Astrocyte (in vitro differentiated cells and primary cell): ENCODE measurements at regions not wholly inside any gene's neighbourhood (a gene's known extent, or its start where the extent isn't known, plus 50 kb on each side); places are given as distances from the start of the nearest gene placed in this dataset.

Source experiments
- DNase-seq: peaks from one replicate; pipeline ENCODE4 v3.0.0-alpha.2; 2010; ENCODE audit warnings: low read depth
- FAIRE-seq: peaks from 2 replicates; lab custom pipeline; 2011; peaks lifted over from hg19 to GRCh38; lab: Jason Lieb, UNC
- H2AFZ ChIP-seq: 2 replicates; pipeline ENCODE4 v1.6.0; 2012; ENCODE audit warnings: low read depth, low read length, inconsistent platforms
- H3K27ac ChIP-seq: 2 replicates; pipeline ENCODE4 v1.5.1; 2011; ENCODE audit warnings: low read depth, low read length, inconsistent platforms
- H3K27me3 ChIP-seq: 2 replicates; pipeline ENCODE4 v1.6.0; 2011; ENCODE audit warnings: low read length, inconsistent platforms; ENCODE audit not compliant: insufficient read depth
- H3K36me3 ChIP-seq: 2 replicates; pipeline ENCODE4 v1.5.1; 2011; ENCODE audit warnings: low read length, inconsistent platforms; ENCODE audit not compliant: insufficient read depth
- H3K4me1 ChIP-seq: 2 replicates; pipeline ENCODE4 v1.5.1; 2011; ENCODE audit warnings: low read length, inconsistent platforms; ENCODE audit not compliant: insufficient read depth
- H3K4me2 ChIP-seq: 2 replicates; pipeline ENCODE4 v1.6.0; 2012; ENCODE audit warnings: low read length, inconsistent platforms
- H3K4me3 ChIP-seq: 2 replicates; pipeline ENCODE4 v1.5.1; 2011; ENCODE audit warnings: low read depth, mild to moderate bottlenecking, low read length, inconsistent platforms; ENCODE audit not compliant: insufficient read depth
- H3K79me2 ChIP-seq: 2 replicates; pipeline ENCODE4 v1.6.0; 2012; ENCODE audit warnings: mild to moderate bottlenecking, low read length, inconsistent platforms; ENCODE audit not compliant: insufficient read depth
- H3K9ac ChIP-seq: 2 replicates; pipeline ENCODE4 v1.6.0; 2012; ENCODE audit warnings: mild to moderate bottlenecking, low read length, inconsistent platforms
- H3K9me3 ChIP-seq: 2 replicates; pipeline ENCODE4 v1.5.1; 2012; ENCODE audit warnings: low read depth, mild to moderate bottlenecking, low read length, inconsistent platforms; ENCODE audit not compliant: insufficient read depth
- H4K20me1 ChIP-seq: 2 replicates; pipeline ENCODE4 v1.6.0; 2012; ENCODE audit warnings: low read length, inconsistent platforms; ENCODE audit not compliant: insufficient read depth
- H3K27ac Mint-ChIP-seq: one replicate; pipeline ENCODE4 v1.8.0; 2021; ENCODE audit warnings: mild to moderate bottlenecking, mixed read lengths; ENCODE audit not compliant: unreplicated experiment
- H3K27me3 Mint-ChIP-seq: one replicate; pipeline ENCODE4 v1.8.0; 2021; ENCODE audit warnings: low read depth, mixed read lengths; ENCODE audit not compliant: unreplicated experiment
- H3K36me3 Mint-ChIP-seq: one replicate; pipeline ENCODE4 v1.8.0; 2021; ENCODE audit warnings: low read depth, mixed read lengths; ENCODE audit not compliant: unreplicated experiment
- H3K4me1 Mint-ChIP-seq: one replicate; pipeline ENCODE4 v1.8.0; 2021; ENCODE audit warnings: low read depth, mixed read lengths; ENCODE audit not compliant: unreplicated experiment
- H3K4me3 Mint-ChIP-seq: one replicate; pipeline ENCODE4 v1.8.0; 2021; ENCODE audit warnings: mild to moderate bottlenecking, moderate library complexity, mixed read lengths; ENCODE audit not compliant: unreplicated experiment
- H3K9me3 Mint-ChIP-seq: one replicate; pipeline ENCODE4 v1.8.0; 2021; ENCODE audit warnings: mild to moderate bottlenecking, mixed read lengths; ENCODE audit not compliant: unreplicated experiment
- CTCF ChIP-seq: IDR thresholded peaks from 2 replicates; pipeline ENCODE4 v1.5.1; 2011; ENCODE audit warnings: low read depth, mild to moderate bottlenecking, inconsistent platforms, low read length, moderate library complexity; ENCODE audit not compliant: insufficient read depth
- EZH2 ChIP-seq: IDR thresholded peaks from 2 replicates; pipeline ENCODE4 v1.6.1; 2012; ENCODE audit warnings: mild to moderate bottlenecking, low read length, inconsistent platforms; ENCODE audit not compliant: insufficient read depth

GRCh38 chr16:54627616-54628015 lies 303.0 kb upstream of the IRX5 start:
- H3K4me3 Mint-ChIP-seq, result no peak overlapping the region
- FAIRE-seq (no peak), DNase-seq (no peak)
- Histone ChIP-seq H3K9me3 (no peaks in the 10 kb centered on the region), H3K27me3 (no peaks in the 10 kb centered on the region), H3K9ac (no peak overlapping the region), H3K36me3 (no peaks in the 10 kb centered on the region), H3K27ac (no peak overlapping the region), H3K79me2 (no peaks in the 10 kb centered on the region), H3K4me2 (no peak overlapping the region), H3K4me3 (no peak overlapping the region), H4K20me1 (no peaks in the 10 kb centered on the region), H3K4me1 (peaks cover 2% of the 10 kb centered on the region), H2AFZ (peak overlapping the region; percentile 56)
- H3K9me3 Mint-ChIP-seq, result no peaks in the 10 kb centered on the region
- TF ChIP-seq EZH2 (no peak), CTCF (no peak)
- H3K27ac Mint-ChIP-seq, result no peak overlapping the region
- peaks cover 7% of the 10 kb centered on the region for H3K27me3 Mint-ChIP-seq
- no peaks in the 10 kb centered on the region for H3K36me3 Mint-ChIP-seq
- H3K4me1 Mint-ChIP-seq, result no peaks in the 10 kb centered on the region

GRCh38 chr16:54623636-54624035 lies 307.0 kb upstream of the IRX5 start:
- Histone ChIP-seq H4K20me1 (no peaks in the 10 kb centered on the region), H3K9ac (no peak overlapping the region), H3K9me3 (no peaks in the 10 kb centered on the region), H3K27ac (no peak overlapping the region), H3K27me3 (no peaks in the 10 kb centered on the region), H3K4me3 (no peak overlapping the region), H3K79me2 (no peaks in the 10 kb centered on the region), H3K36me3 (no peaks in the 10 kb centered on the region), H3K4me2 (no peak overlapping the region), H3K4me1 (no peaks in the 10 kb centered on the region), H2AFZ (no peak overlapping the region)
- Mint-ChIP-seq H3K36me3 (no peaks in the 10 kb centered on the region), H3K27me3 (peaks cover 18% of the 10 kb centered on the region), H3K4me1 (no peaks in the 10 kb centered on the region), H3K27ac (no peak overlapping the region), H3K4me3 (no peak overlapping the region), H3K9me3 (peaks cover 8% of the 10 kb centered on the region)
- no peak for DNase-seq
- TF ChIP-seq EZH2, result no peak
- FAIRE-seq, result no peak

GRCh38 chr16:54620197-54620596 lies 310.5 kb upstream of the IRX5 start:
- Mint-ChIP-seq H3K36me3 (no peaks in the 10 kb centered on the region), H3K4me1 (no peaks in the 10 kb centered on the region), H3K4me3 (no peak overlapping the region), H3K9me3 (peaks cover 8% of the 10 kb centered on the region), H3K27me3 (peaks cover 30% of the 10 kb centered on the region), H3K27ac (no peak overlapping the region)
- DNase-seq (no peak), FAIRE-seq (no peak)
- Histone ChIP-seq H2AFZ (no peak overlapping the region), H3K4me3 (no peak overlapping the region), H3K9me3 (no peaks in the 10 kb centered on the region), H3K4me1 (no peaks in the 10 kb centered on the region), H3K9ac (no peak overlapping the region), H3K27me3 (peaks cover 7% of the 10 kb centered on the region), H3K27ac (no peak overlapping the region), H3K36me3 (no peaks in the 10 kb centered on the region), H3K79me2 (no peaks in the 10 kb centered on the region), H4K20me1 (no peaks in the 10 kb centered on the region), H3K4me2 (no peak overlapping the region)
- TF ChIP-seq EZH2 (no peak), CTCF (no peak)
